GM18909 (cell line): ENCODE measurements at regions not wholly inside any gene's neighbourhood (a gene's known extent, or its start where the extent isn't known, plus 50 kb on each side); places are given as distances from the start of the nearest gene placed in this dataset.
"Not testable (repeated sequence)": the region's sequence is repeated elsewhere in the genome, so short reads cannot be mapped to it uniquely, and the experiment has no call there.

Source experiments
- ATAC-seq: cut with Tn5 transposase; IDR thresholded peaks from one replicate; pipeline ENCODE4 v1.9.1; 2021; ENCODE audit warnings: mild to moderate bottlenecking; ENCODE audit not compliant: unreplicated experiment, poor library complexity

DNA sequence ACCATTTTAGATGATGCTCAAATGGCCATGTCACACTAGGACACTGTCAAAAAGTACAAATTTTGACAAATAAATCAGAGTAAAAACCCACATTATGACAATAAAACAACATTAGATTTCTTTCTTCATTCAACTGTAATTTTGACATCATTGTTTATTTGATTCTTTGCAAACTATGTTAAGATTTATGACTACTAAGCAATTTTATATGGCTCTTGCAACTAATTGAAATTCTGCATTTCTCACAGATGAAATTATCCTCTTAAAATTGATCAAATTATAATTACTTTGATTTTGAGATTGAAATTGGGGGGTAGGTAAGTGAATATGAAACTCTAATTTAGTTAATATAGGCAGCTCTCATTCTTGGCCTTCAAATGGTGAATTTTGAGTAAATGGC lies 59.8 kb downstream of the ATOH1 start:
- no peak for ATAC-seq

DNA sequence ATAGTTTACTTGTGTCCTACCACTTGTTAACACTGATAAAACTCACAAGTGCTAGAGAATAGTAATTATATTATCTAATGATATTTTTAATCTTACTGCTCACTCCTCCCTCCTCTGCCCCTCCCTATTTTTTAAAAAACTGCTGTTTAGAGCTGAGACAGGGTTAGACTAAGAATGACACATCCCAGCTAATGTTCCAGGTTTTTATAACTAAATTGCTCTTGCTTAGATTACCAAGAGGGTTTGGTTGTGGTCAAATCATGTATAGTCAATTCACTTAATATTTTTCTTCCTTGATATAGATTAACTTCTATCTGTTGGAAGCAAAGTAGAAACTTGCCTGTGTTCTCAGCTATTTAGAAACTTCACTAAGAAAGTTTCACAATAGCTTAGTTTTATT lies 60.2 kb downstream of the ATOH1 start:
- ATAC-seq: no peak

DNA sequence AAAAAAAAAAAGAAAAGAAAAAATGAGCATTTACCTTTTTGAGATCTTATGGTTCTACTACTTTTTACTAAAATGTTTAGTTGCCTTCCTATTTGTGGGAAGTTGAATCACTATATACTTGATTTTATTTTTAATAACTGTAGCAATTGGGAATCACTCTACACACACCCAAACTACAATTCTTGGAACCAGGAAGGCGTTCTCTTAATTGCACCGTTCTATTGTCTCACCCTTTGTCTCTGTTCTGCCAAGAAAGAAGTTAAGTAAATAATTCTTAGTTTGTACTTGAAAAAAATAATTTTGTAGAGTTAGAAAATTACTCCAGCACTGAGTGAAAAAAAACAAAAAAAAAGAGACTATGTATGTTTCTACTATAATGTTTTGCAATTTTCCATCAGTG lies 62.7 kb downstream of the ATOH1 start:
- ATAC-seq: no peak

DNA sequence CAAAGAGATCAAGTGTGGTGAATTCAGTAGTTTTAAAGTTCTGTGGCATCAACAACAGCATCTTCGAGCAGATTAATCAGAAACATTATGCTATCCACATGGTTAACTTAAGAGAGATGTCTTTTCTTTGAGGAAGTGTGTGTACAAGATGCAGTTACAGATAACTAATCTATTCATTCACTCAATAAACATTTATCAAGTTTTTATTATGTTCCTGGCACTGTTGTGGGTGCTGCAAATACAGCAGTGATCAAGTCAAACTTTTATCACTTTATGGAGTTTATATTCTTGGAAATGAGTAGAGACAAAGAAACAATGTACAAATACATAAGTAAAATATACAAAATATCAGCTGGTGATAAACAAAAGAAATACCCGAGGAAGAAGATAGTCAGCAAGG lies 66.4 kb downstream of the ATOH1 start:
- ATAC-seq: no peak

DNA sequence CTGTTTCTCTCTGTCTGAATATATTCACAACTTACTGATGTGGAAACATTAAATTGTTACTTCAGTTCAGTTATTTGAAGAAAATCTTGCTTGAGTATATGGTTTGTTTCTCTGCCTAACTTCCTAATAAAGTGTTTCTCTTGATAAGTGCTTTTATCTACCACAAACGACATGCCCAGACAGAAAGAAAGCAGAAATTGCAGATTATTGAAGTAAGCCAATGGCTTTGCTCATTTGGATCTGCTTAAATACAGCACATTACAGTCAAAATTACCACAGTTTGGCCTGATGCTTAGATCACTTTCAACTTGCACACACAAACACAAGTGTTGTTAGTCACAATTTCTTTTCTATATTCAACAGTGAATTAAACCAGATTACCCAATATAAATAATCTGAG lies 68.0 kb downstream of the ATOH1 start:
- no peak for ATAC-seq

DNA sequence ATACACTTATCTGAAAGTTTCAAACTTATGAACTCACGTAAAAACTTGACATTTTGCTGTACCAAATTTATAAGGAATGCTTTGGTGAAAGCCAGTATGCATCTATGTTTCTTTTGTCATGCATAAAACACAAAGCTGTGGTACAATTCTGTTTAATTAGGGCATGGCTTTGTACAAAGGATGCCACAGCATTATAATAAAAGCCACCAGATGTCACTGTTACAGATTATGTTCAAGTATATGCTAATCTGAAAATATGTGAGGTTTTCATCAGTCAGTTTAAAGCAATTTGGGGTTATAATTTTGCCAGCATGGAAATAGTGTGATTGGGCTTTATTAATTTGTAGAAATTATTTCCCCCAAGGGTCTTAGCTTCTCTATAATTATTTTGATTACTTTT lies 69.0 kb downstream of the ATOH1 start:
- no peak for ATAC-seq

DNA sequence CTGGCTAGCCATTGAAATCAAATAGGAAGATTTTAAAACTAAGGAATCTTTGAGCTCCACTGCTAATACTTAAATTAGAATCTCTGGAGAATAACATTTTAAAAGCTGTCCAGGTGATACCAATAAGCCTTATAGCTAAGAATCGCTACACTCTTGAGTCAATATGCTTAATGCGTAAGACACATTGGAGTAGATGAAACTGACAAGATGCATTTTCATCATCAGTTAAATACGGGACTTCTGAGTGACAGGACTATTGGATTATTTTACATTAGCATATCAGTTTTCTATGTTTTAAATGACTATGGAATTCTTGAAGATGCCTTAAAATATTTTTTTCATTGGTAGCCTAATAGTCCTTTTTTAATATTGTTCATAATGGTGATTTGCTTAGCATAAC lies 80.2 kb downstream of the ATOH1 start:
- no peak for ATAC-seq

DNA sequence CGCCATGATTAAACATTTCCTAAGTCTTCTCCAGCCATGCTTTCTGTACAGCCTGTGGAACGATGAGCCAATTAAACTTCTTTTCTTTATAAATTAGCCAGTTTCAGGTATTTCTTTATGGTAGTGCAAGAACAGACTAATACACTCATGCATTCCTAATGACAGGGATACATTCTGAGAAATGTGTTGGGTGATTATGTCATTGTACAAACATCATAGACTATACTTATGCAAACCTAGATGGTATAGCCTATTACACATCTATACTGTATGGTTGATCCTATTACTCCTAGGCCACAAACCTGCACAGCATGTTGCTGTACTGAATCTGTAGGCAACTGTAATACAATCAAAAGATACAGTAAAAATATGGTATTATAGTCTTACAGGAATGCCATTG lies 83.1 kb downstream of the ATOH1 start:
- ATAC-seq: no peak

DNA sequence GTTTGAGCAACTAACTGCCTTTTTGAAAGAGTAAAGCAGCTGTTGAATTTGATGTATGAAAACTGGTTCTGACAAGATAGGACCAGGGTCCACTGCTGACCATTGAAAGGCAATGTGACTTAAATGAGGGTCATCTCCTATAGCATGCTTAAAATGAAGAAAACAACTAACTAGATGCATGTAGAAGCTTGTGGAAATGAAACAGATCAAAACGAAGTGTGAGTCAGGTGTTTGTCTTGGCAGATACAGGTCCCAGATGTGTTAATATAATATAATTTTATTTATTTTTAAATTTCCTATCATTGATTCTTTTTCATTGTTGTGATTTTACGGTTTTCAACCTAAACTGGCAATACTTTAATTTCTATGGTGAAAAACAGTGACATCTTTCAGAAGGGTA lies 83.6 kb downstream of the ATOH1 start:
- ATAC-seq: no peak

DNA sequence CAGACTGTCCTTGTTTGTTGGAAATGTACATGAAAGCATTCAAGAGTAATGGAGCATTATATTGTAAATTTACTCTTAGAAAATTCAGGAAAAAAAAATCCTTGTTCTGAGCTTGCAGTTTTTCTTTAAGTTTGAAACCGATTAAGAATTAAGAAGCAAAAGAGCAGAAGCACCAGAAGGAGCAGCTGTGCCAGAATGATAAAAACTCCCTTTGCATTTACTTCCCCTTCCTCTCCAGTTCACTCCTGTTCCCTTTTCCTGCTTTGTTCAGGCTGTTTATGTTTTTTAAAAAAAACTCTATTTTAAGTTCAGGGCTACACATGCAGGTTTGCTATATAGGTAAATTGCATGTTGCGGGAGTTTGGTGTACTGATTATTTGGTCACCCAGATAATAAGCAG lies 90.3 kb downstream of the ATOH1 start:
- no peak for ATAC-seq

DNA sequence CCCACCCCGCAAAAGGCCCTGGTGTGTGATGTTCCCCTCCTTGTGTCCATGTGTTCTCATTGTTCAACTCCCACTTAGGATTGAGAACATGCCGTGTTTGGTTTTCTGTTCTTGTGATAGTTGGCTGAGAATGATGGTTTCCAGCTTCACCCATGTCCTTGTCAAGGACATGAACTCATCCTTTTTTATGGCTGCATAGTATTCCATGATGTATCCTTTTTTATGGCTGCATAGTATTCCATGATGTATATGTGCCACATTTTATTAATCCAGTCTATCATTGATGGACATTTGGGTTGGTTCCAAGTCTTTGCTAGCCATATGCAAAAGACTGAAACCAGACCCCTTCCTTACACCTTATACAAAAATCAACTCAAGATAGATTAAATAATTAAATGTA lies 95.0 kb downstream of the ATOH1 start:
- ATAC-seq: not testable (repeated sequence)

DNA sequence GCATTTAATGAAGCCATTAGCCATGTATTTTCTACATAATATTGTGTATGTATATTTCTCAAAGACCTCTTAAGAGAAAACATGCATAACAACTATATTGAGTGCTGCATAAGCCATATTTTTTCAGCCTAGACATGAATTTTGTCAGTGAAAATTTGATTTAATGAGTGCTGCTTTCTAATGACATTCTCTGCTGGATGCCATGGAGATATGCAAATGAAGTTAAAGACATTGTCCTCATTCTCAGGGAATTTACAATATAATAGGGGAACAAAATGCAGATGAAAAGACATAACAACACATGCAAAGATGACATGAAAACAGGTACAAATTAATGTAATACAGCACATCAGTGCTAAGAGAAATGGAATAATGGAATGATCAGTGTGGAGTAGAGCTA lies 118.7 kb downstream of the ATOH1 start:
- no peak for ATAC-seq

DNA sequence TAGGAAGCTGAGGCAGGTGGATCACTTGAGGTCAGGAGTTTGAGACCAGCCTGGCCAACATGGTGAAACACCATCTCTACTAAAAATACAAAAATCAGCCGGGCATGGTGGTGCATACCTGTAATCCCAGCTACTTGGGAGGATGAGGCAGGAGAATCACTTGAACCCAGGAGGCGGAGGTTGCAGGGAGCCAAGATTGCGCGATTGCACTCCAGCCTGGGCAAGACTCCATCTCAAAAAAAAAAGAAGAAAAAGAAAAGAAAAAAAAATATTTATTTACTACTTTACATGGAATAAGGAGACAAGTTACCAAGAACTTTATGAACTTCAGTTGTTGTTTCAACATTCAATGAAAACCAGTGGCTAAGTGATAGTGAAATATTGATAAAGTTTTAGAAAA lies 121.7 kb downstream of the ATOH1 start:
- not testable (repeated sequence) for ATAC-seq

DNA sequence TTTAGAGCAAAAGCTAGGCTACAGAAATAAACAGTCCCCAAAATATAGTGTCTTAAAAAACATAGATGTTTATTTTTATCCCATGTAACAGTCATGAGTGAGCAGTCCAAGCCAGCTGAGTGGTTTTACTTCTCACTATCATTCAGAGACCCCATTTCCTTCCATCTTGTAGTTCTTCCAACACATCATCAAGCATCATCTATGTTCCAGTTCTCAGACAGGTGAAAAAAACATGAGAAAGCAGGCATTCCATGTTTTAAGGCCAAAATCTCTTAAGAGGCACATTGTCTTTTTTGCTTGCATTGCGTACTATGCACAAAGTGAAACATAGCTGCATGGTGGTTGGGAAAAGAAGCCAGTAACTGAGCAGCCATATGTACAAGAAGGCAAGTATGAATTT lies 128.6 kb downstream of the ATOH1 start:
- ATAC-seq: no peak

DNA sequence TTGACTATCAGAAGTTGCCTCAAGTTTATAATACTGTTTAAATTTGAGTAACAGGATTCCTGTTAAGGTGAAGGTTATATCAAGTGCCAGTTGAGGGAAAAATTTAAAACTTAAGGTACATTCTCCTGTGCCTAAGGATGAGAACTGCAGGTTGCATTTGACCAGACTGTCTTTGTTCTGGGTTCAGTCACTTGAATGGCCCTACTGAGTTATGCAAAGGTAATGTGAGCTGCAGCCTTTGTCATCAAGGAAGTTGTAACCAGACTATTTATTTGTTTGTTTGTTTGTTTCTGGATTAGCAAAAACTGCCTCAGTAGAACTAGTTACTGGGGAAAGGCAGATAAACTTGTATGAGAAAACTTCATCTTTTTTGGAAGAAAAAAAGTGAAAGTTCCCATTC lies 131.9 kb downstream of the ATOH1 start:
- ATAC-seq: no peak

DNA sequence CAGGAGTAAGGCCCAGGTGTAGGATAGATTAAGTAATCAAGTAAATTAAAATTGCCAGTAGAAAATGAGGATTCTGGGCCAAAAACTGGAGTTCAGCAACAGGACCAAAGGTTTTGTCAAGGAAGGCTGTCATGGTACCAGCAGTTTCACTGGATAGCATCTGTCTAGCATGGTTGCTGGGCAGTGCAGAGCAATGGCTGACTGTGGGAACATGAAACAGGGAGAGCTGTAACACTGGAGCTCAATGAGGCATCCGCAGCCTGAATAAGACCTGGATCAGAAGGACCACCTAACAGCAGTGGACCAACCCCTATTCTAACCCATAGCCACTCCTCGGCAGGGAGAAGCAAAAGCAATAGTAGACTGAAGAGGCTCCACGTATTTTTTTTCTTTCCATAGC lies 132.4 kb downstream of the ATOH1 start:
- no peak for ATAC-seq

DNA sequence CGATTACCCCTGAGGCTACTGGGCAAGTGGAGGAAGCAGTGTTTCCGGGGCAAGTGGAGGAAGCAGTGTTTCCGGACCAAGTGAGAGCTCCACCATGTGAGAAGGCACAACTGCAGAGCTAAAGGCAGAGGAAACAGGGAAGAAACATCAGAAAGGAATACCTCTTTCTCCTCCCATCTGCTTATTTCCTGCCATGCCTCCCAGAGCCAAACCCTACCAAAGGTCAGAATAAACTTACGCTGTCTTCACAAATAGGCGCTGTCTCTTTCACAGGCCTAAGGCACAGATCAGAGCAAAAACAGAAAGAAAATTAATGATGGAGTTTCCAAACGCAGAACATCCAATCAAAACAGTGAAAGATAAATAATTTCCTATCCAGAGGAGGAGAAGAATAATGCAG lies 153.0 kb downstream of the ATOH1 start:
- ATAC-seq: no peak

DNA sequence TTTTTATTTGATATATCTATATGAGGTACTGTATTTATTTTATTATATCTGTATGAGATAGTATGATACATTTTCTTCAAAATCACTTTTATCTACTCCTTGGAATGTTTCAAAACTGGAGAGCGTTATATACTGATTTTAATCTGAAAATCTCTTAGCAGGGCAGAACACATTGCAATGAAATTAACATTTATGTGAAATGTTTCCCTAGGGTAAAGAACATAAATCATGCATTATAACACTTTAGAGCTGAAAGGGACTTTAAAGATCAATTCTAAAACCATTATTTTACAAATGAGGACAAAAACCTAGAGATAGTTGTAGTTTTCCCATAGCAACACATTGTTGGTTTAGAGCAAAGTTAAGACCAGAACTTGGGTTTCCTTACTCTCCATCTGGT lies 153.7 kb downstream of the ATOH1 start:
- no peak for ATAC-seq

DNA sequence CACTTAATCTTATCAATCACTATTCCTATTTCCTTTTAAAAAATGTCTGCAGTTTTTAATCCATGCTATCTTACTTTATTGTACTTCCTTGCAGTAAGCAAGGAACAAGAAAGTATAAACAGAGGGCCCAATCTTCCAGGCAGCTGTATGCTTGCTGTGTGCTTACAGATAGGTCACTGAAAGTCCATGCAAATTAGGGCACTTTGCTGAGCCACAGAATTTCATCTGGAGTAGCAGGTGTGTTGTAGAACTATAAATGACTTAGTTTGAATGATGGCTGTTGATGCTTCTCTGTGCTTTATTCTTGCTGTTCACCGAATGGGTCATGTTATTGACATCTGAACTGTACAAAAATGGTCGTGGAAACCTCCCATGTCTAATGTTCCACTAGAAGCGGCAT lies 154.6 kb downstream of the ATOH1 start:
- ATAC-seq: peak; percentile 97

DNA sequence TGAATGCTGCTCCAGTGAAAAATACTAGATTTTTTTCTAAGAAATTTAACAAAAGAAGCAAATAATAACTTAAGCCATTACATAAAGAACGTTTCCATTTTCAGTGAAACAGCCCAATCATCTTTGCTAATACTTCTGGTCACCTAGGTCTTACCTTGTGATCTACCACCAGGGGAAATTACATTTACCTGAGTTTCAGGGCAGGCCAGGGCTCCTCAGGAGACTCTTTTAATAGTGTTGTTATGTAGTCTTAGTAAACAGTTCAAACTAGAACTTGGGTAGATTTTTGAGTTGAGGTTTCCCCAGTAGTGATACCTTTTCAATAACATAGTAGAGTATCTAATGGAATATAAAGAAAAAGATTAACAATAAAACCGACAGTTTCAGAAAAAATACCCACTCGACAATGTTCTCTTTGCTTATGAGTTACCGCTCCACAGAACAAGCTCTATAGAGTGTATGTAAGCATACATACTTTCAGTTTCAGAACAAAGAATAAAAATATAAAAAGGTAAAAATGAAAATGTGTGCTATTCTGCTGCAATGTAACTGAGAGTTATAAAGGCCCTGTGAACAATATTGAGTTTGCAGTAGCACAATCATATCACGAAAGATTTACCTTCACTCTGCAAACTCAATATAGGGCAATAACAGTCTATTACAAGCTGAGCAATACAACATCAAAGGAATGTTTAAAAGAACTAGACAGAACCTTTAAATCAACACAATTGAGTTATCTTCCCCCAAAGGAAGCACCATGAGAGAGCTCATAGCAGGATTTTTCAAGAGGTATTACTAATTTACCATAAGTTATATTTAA lies 165.8 kb downstream of the ATOH1 start:
- ATAC-seq: no peak

DNA sequence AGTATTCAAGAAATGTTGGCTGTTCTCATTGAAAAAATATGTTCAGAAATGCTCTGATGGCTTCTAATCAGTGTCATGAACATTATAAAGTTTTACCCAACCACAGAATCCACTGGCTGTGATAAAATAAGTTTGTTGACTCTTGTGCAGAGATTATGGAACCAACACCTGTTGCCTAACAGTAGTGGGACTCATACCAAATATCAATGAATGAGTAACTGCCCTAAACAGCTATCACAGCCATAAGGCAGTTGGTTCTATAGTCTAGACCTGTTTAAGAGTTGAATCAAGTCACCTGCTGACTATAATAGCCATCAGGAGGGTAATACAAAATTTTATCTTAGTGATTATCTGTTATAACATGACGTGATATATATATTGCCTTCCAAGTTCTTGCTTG lies 168.3 kb downstream of the ATOH1 start:
- ATAC-seq: no peak

DNA sequence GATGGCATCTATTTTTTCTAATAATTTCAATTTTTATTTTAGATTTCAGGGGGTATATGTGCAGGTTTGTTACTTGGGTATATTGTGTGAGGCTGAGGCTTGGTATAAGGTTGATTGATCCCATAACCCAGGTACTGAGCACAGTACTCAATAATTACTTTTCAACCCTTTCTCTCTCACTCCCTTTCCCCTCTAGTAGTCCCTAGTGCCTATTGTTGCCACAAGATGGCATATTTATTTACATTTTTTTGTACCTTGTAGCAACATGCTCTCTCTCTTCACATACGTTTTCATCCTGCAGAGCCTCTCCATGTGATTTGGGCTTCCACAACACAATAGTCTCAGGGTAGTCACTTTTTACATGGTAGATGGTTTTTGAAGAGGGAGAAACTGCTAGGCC lies 172.0 kb downstream of the ATOH1 start:
- ATAC-seq: no peak

DNA sequence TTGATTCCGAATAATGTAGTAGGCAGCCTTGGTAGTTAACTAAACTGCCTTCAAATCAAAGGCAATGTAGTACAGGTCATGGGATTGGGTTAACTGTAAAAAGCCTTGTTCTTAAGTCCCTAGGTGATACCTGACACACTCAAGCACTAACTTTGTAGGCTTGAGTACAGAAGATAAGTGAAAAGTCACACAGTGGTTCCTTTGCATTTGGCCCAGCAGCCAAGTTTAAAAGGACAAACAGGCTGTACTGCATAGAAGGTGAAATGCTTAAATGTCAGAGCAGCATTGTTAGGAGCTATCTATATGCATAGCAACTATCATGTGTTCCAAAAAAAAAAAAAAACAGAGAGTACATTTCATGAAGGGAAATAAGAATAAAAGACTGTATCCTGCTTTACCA lies 178.4 kb downstream of the ATOH1 start:
- ATAC-seq: no peak
